Smooth muscle cell (in vitro differentiated cells): ENCODE measurements at regions not wholly inside any gene's neighbourhood (a gene's known extent, or its start where the extent isn't known, plus 50 kb on each side); places are given as distances from the start of the nearest gene placed in this dataset.

ENCODE experiments used
- DNase-seq: peaks from one replicate; lab custom pipeline; 2025; ENCODE audit not compliant: unreplicated experiment; lab: John Stamatoyannopoulos, UW
- H2AFZ ChIP-seq: fragments of 200-600 bp; sonication (generic); 2 replicates; pipeline ENCODE4 v1.6.0; 2016; ENCODE audit warnings: antibody characterized with exemption, low read depth, mild to moderate bottlenecking
- H3F3A ChIP-seq: fragments of 200-600 bp; sonication (generic); 2 replicates; pipeline ENCODE4 v1.6.0; 2017; ENCODE audit warnings: antibody characterized with exemption, low read depth
- H3K27ac ChIP-seq: fragments of 200-600 bp; sonication (generic); 2 replicates; pipeline ENCODE4 v1.5.1; 2016; ENCODE audit warnings: low read depth, mild to moderate bottlenecking
- H3K27me3 ChIP-seq: fragments of 200-600 bp; sonication (generic); 2 replicates; pipeline ENCODE4 v1.6.1; 2016; ENCODE audit warnings: low read depth, mild to moderate bottlenecking
- H3K36me3 ChIP-seq: fragments of 200-600 bp; sonication (generic); 2 replicates; pipeline ENCODE4 v1.5.1; 2016; ENCODE audit warnings: low read depth
- H3K4me1 ChIP-seq: fragments of 200-600 bp; sonication (generic); 2 replicates; pipeline ENCODE4 v1.5.1; 2016; ENCODE audit warnings: low read depth
- H3K4me2 ChIP-seq: fragments of 200-600 bp; sonication (generic); 2 replicates; pipeline ENCODE4 v1.6.0; 2016; ENCODE audit warnings: mild to moderate bottlenecking
- H3K4me3 ChIP-seq: fragments of 200-600 bp; sonication (generic); 2 replicates; pipeline ENCODE4 v1.5.1; 2016; ENCODE audit warnings: mild to moderate bottlenecking
- H3K79me2 ChIP-seq: fragments of 200-600 bp; sonication (generic); 2 replicates; pipeline ENCODE4 v1.6.0; 2016; ENCODE audit warnings: low read depth, mild to moderate bottlenecking
- H3K9ac ChIP-seq: fragments of 200-600 bp; sonication (generic); 2 replicates; pipeline ENCODE4 v1.6.0; 2016; ENCODE audit warnings: low read depth
- H3K9me3 ChIP-seq: fragments of 200-600 bp; sonication (generic); replicated peaks from 2 replicates; pipeline ENCODE4 v1.5.1; 2016; ENCODE audit warnings: low read depth
- H4K20me1 ChIP-seq: fragments of 200-600 bp; sonication (generic); 2 replicates; pipeline ENCODE4 v1.6.0; 2016; ENCODE audit warnings: low read depth
- CTCF ChIP-seq: fragments of 200-600 bp; sonication (generic); IDR thresholded peaks from 2 replicates; pipeline ENCODE4 v1.5.1; 2017; ENCODE audit warnings: borderline replicate concordance, mild to moderate bottlenecking, antibody characterized with exemption; ENCODE audit not compliant: insufficient read depth, poor library complexity, severe bottlenecking
- WGBS: methylation state at CpG from one replicate; pipeline ENCODE4 v1.1.7; 2016; ENCODE audit warnings: low lambda C conversion rate; 5-methylcytosine and 5-hydroxymethylcytosine counted together

DNA sequence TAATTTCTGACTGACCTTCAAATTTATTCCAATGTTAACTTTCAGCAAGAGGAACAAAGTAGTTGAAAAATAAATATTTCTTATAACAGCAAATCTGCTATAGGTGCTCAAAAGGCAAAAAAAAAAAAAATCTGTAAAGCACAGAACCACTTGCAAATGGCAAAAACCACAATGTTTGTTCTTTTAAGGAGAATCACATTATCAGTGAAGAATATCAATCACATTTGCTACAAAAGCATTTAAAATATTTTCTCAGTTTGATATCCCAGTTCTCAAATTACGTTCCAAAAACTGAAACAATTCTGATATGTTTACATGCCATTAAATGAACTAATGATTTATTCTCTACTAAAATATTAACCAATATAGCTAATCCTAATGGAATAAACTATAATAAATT, 163.3 kb downstream of the METTL4 start:
- Histone ChIP-seq H3K79me2 (no peaks in the 10 kb centered on the region), H3K4me2 (no peak overlapping the region), H3K9ac (no peak overlapping the region), H4K20me1 (no peaks in the 10 kb centered on the region), H3K9me3 (no peaks in the 10 kb centered on the region), H2AFZ (no peak overlapping the region), H3K27me3 (no peaks in the 10 kb centered on the region), H3K4me1 (peaks cover 11% of the 10 kb centered on the region), H3K27ac (no peak overlapping the region), H3K36me3 (no peaks in the 10 kb centered on the region), H3K4me3 (no peak overlapping the region), H3F3A (no peaks in the 10 kb centered on the region)
- WGBS, result 89% methylated on average over 1 of the region's 1 CpG
- no peak for DNase-seq
- no peak for TF ChIP-seq CTCF

DNA sequence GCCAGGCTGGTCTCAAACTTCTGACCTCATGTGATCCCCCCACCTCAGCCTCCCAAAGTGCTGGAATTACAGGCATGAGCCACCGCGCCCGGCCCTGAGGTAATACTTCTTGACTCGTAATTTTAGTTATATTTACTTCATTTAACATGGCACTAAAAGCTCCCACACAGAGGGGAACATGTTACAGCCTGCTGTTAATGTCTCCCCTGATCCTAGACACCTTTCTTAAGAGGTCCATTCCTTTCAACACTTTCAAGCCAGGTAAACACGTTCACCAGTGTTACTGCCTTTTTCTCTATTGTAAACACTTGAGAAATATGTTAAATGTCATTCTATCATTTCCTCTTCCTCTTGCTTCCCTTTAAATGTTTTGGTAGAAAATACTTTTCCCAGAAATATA, 161.4 kb downstream of the METTL4 start:
- Histone ChIP-seq H3K36me3 (no peaks in the 10 kb centered on the region), H3K4me1 (peaks cover 11% of the 10 kb centered on the region), H4K20me1 (no peaks in the 10 kb centered on the region), H3K4me3 (no peak overlapping the region), H3K9ac (peak overlapping the region; percentile 5), H2AFZ (no peak overlapping the region), H3K27me3 (no peaks in the 10 kb centered on the region), H3F3A (no peaks in the 10 kb centered on the region), H3K27ac (peak overlapping the region; percentile 83), H3K4me2 (no peak overlapping the region), H3K79me2 (no peaks in the 10 kb centered on the region), H3K9me3 (no peaks in the 10 kb centered on the region)
- TF ChIP-seq CTCF, result no peak
- DNase-seq, result no peak
- WGBS, result 70% methylated on average over 5 of the region's 5 CpGs

GRCh38 chr18:2410688-2411087, 160.6 kb downstream of the METTL4 start:
- Histone ChIP-seq H3K27ac (peak overlapping the region; percentile 83), H3K4me3 (no peak overlapping the region), H3K4me1 (peaks cover 11% of the 10 kb centered on the region), H3K79me2 (no peaks in the 10 kb centered on the region), H4K20me1 (no peaks in the 10 kb centered on the region), H3K4me2 (peak overlapping the region; percentile 50), H3K9ac (peak overlapping the region; percentile 69), H3F3A (no peaks in the 10 kb centered on the region), H3K36me3 (no peaks in the 10 kb centered on the region), H2AFZ (no peak overlapping the region), H3K9me3 (no peaks in the 10 kb centered on the region), H3K27me3 (no peaks in the 10 kb centered on the region)
- 84% methylated on average over 1 of the region's 1 CpG for WGBS
- no peak for DNase-seq
- no peak for TF ChIP-seq CTCF

GRCh38 chr18:2411381-2411960, 159.8 kb downstream of the METTL4 start:
- no peaks in the 10 kb centered on the region for H3K36me3 ChIP-seq

More at GRCh38 chr18:2411381-2411960, 159.8 kb downstream of the METTL4 start:
- Histone ChIP-seq H3K4me1 (peaks cover 11% of the 10 kb centered on the region), H3K27me3 (no peaks in the 10 kb centered on the region), H3K4me3 (no peak overlapping the region), H3F3A (no peaks in the 10 kb centered on the region), H3K27ac (peak overlapping the region; percentile 83), H3K79me2 (no peaks in the 10 kb centered on the region), H2AFZ (no peak overlapping the region), H3K9me3 (no peaks in the 10 kb centered on the region), H4K20me1 (no peaks in the 10 kb centered on the region), H3K4me2 (peak overlapping the region; percentile 50), H3K9ac (peak overlapping the region; percentile 69)
- DNase-seq, result no peak
- no peak for TF ChIP-seq CTCF
- WGBS, result 100% methylated on average over 1 of the region's 1 CpG
